HCT116 (cell line): ENCODE measurements at regions not wholly inside any gene's neighbourhood (a gene's known extent, or its start where the extent isn't known, plus 50 kb on each side); places are given as distances from the start of the nearest gene placed in this dataset.
"Not testable (repeated sequence)": the region's sequence is repeated elsewhere in the genome, so short reads cannot be mapped to it uniquely, and the experiment has no call there.

Source experiments
- ATAC-seq: fragments of 200-7000 bp; cut with Tn5 transposase; 2 replicates; pipeline ENCODE4 v1.9.1; 2020; ENCODE audit warnings: mild to moderate bottlenecking, moderate library complexity
- BruUV-seq: library from RNA; stranded (reverse); fragments of 400-500 nt; replicated peaks from 2 replicates; lab custom pipeline; 2021; lab: Mats Ljungman, UMichigan
- CTCF ChIA-PET: fragments of 300-600 bp; sonication (Branson Sonifier 250); formaldehyde crosslinking; loops from one replicate; lab custom pipeline; 2021; ENCODE audit warnings: antibody characterized with exemption; lab: Charles Lee
- POLR2A ChIA-PET: fragments of 300-600, 350-600 bp; sonication (Branson Sonifier 250); formaldehyde crosslinking; loops from one replicate; lab custom pipeline; 2021; ENCODE audit warnings: antibody characterized with exemption; lab: Charles Lee
- RAD21 ChIA-PET, 2 experiments: fragments of 300-600 bp; sonication (Branson Sonifier 250); formaldehyde crosslinking; loops; one replicate each; lab custom pipeline; 2023; ENCODE audit warnings: low total read pairs in 2 of 2; ENCODE audit not compliant: uncharacterized antibody in 2 of 2, unreplicated experiment in 2 of 2, low non-redundant PET in 1 of 2; lab: Charles Lee
- DNase-seq: peaks from one replicate; pipeline ENCODE4 v3.0.0-alpha.2; 2010; ENCODE audit warnings: low read depth, low spot score
- H2AFZ ChIP-seq: fragments of 200-600 bp; shearing (Covaris generic), sonication (generic); 2 replicates; pipeline ENCODE4 v1.6.1; 2017; ENCODE audit warnings: low read depth, mixed run types, mixed read lengths, antibody characterized with exemption, low read length; ENCODE audit not compliant: poor library complexity, severe bottlenecking
- H3K27ac ChIP-seq: 2 replicates; pipeline ENCODE4 v1.5.1; 2012; ENCODE audit warnings: low read depth, low read length
- H3K27me3 ChIP-seq: fragments of 200-600 bp; sonication (generic); 2 replicates; pipeline ENCODE4 v1.6.1; 2016; ENCODE audit warnings: mixed run types, low read length, mixed read lengths; ENCODE audit not compliant: insufficient read depth
- H3K36me3 ChIP-seq, 2 experiments: fragments of 200-500 bp in 1 of 2; fragments of 200-600 bp in 1 of 2; sonication (Bioruptor generic) in 1 of 2; sonication (generic) in 1 of 2; 2 replicates each; pipeline versions ENCODE4 v1.5.1 to v1.6.1; 2014 to 2016; ENCODE audit warnings: low read length in 2 of 2, inconsistent platforms in 1 of 2, mixed read lengths in 1 of 2, mixed run types in 1 of 2; ENCODE audit not compliant: insufficient read depth in 2 of 2, control insufficient read depth in 1 of 2
- H3K4me1 ChIP-seq, 2 experiments: fragments of 200-600 bp in 1 of 2; sonication (generic) in 1 of 2; 2 replicates each; pipeline versions ENCODE4 v1.5.1 to v1.6.1; 2012 to 2017; ENCODE audit warnings: low read length in 2 of 2, inconsistent platforms in 1 of 2, mild to moderate bottlenecking in 1 of 2, mixed read lengths in 1 of 2, mixed run types in 1 of 2, moderate library complexity in 1 of 2; ENCODE audit not compliant: insufficient read depth in 2 of 2, control insufficient read depth in 1 of 2
- H3K4me2 ChIP-seq: fragments of 200-600 bp; sonication (generic); 2 replicates; pipeline ENCODE4 v1.6.1; 2017; ENCODE audit warnings: mixed run types, low read length, mixed read lengths
- H3K4me3 ChIP-seq, 2 experiments: fragments of 200-600 bp in 1 of 2; sonication (generic) in 1 of 2; replicated peaks in 1 of 2; 2 replicates each; pipeline ENCODE4 v1.5.1; 2011 to 2016; ENCODE audit warnings: low read length in 2 of 2, control low read depth in 1 of 2, low read depth in 1 of 2, mild to moderate bottlenecking in 1 of 2, mixed read lengths in 1 of 2, mixed run types in 1 of 2
- H3K79me2 ChIP-seq: fragments of 200-600 bp; sonication (generic); 2 replicates; pipeline ENCODE4 v1.6.1; 2017; ENCODE audit warnings: mild to moderate bottlenecking, mixed run types, low read length, moderate library complexity, mixed read lengths; ENCODE audit not compliant: insufficient read depth
- H3K9ac ChIP-seq: fragments of 200-600 bp; sonication (generic); 2 replicates; pipeline ENCODE4 v1.6.1; 2016; ENCODE audit warnings: low read length, mixed read lengths
- H3K9me2 ChIP-seq: fragments of 200-600 bp; sonication (generic), shearing (Covaris generic); 2 replicates; pipeline ENCODE4 v1.6.1; 2017; ENCODE audit warnings: mixed run types, mild to moderate bottlenecking, moderate library complexity; ENCODE audit not compliant: insufficient read depth
- H3K9me3 ChIP-seq, 2 experiments: fragments of 200-500 bp in 1 of 2; fragments of 200-600 bp in 1 of 2; sonication (Bioruptor generic) in 1 of 2; sonication (generic) in 1 of 2; 2 replicates each; pipeline ENCODE4 v1.6.1; 2014 to 2017; ENCODE audit warnings: low read length in 2 of 2, mixed read lengths in 2 of 2, inconsistent platforms in 1 of 2, low read depth in 1 of 2, mild to moderate bottlenecking in 1 of 2, mixed run types in 1 of 2, moderate library complexity in 1 of 2; ENCODE audit not compliant: control insufficient read depth in 1 of 2, insufficient read depth in 1 of 2
- H4K20me1 ChIP-seq: fragments of 200-600 bp; sonication (generic), shearing (Covaris generic); 2 replicates; pipeline ENCODE4 v1.6.1; 2017; ENCODE audit warnings: mixed run types, mild to moderate bottlenecking, moderate library complexity; ENCODE audit not compliant: insufficient read depth
- CEBPB ChIP-seq: IDR thresholded peaks from 2 replicates; pipeline ENCODE4 v1.6.1; 2012; ENCODE audit warnings: low read depth
- EGR1 ChIP-seq: IDR thresholded peaks from 2 replicates; pipeline ENCODE4 v1.6.1; 2012; ENCODE audit warnings: low read depth
- FOSL1 ChIP-seq: IDR thresholded peaks from 2 replicates; pipeline ENCODE4 v1.6.1; 2012; ENCODE audit warnings: low read depth
- POLR2A ChIP-seq: IDR thresholded peaks from 2 replicates; pipeline ENCODE4 v1.7.0; 2011; ENCODE audit warnings: borderline replicate concordance; ENCODE audit not compliant: insufficient read depth, insufficient read length; ENCODE audit errors: extremely low read depth
- POLR2AphosphoS5 ChIP-seq: IDR thresholded peaks from 2 replicates; pipeline ENCODE4 v1.6.1; 2011; ENCODE audit warnings: mild to moderate bottlenecking, low read depth, low read length, moderate library complexity
- RAD21 ChIP-seq: IDR thresholded peaks from 2 replicates; pipeline ENCODE4 v1.6.1; 2012; ENCODE audit warnings: low read depth, mild to moderate bottlenecking
- SIN3A ChIP-seq: IDR thresholded peaks from 2 replicates; pipeline ENCODE4 v1.6.1; 2012; ENCODE audit warnings: low read depth
- SP1 ChIP-seq: IDR thresholded peaks from 2 replicates; pipeline ENCODE4 v1.6.1; 2012; ENCODE audit warnings: low read depth
- TCF7L2 ChIP-seq: IDR thresholded peaks from 2 replicates; pipeline ENCODE4 v1.7.0; 2011; ENCODE audit warnings: borderline replicate concordance, inconsistent platforms; ENCODE audit not compliant: insufficient read depth, insufficient read length; ENCODE audit errors: extremely low read depth
- YY1 ChIP-seq: IDR thresholded peaks from 2 replicates; pipeline ENCODE4 v1.6.1; 2011; ENCODE audit warnings: low read length, low read depth, moderate library complexity, mild to moderate bottlenecking; ENCODE audit not compliant: insufficient replicate concordance; ENCODE audit errors: extremely low read depth
- ZNF274 ChIP-seq: fragments of 200-500 bp; sonication (Bioruptor generic); IDR thresholded peaks from 2 replicates; pipeline ENCODE4 v1.6.1; 2014; ENCODE audit warnings: mild to moderate bottlenecking, low read depth, low read length, inconsistent platforms
- intact Hi-C: fragments of 100-400 bp; cut with micrococcal nuclease; formaldehyde crosslinking; loops from 2 replicates; pipeline ENCODE4 v1.10.0; 2022
- TF ChIP-seq, protein P1 (sequence below), 3 experiments: fragments of 200-600 bp in 1 of 3; sonication (generic) in 1 of 3; IDR thresholded peaks in 2 of 3; conservative IDR thresholded peaks in 1 of 3; 2 replicates each; pipeline ENCODE4 v1.5.1; 2012 to 2017; ENCODE audit warnings: low read depth in 2 of 3, low read length in 2 of 3, antibody characterized with exemption in 1 of 3, borderline replicate concordance in 1 of 3, control low read depth in 1 of 3, mild to moderate bottlenecking in 1 of 3, mixed read lengths in 1 of 3, mixed run types in 1 of 3, moderate library complexity in 1 of 3; ENCODE audit not compliant: insufficient read depth in 1 of 3
- TF ChIP-seq, protein P2 (sequence below): IDR thresholded peaks from 2 replicates; pipeline ENCODE4 v1.6.1; 2012

DNA sequence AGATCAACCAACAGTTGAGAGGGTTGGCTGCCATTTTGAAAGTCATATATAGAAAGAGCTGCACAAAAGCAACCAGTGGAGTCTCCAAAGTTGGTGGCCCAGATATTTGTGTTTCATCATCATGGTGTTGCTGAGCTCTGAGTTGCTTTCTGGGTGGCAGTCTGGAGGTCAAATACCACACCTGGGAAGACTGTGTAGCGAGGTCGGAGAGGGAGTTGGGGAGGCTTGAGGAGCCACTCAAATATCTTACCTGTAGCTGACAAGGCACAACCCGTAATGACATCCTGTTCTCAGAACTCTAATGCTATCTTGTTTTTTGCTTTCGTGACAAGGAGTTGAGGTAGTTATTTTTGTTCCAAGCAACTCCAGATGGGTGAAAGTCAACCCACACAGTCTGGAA, 100.4 kb downstream of the NPIPB5 start:
- intact Hi-C loops: not testable (repeated sequence)

DNA sequence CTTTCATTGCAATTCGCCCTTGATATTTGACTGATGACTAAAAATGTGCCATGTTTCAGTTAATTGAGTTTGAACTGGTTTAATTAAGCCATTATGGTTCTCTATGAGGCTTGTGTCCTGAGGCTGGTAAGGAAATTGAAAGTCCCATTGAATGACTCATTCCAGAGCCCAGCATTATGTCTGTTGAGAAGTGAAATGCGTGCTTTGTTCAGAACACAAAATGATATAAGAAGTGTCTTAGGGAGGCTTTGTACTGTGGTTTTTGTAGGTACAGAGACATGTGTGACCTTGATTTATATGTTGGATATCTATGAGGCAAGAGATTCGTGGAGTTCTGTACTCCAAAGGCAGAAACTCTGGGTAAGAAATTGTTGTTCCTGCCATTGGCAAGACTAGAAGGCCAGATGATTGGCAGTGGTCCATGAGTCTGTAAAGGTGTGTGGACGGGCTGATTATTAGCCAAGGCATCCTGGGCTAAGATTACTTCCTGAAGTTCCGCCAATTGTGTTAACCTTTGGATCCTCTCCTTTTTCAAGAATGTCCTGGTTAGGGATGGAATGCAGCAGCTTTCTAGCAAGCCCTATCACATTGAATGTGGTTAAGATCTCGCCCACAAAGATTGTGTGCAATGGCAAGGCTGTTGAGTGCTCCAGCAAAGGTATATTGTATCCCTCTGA, 103.7 kb downstream of the NPIPB5 start:
- Histone ChIP-seq H3K4me2 (no peak overlapping the region), H3K27ac (no peak overlapping the region), H4K20me1 (no peaks in the 10 kb centered on the region), H3K9ac (no peak overlapping the region), H3K36me3 (no peaks in the 10 kb centered on the region), H3K9me3 (no peaks in the 10 kb centered on the region), H2AFZ (no peak overlapping the region), H3K4me3 (no peak overlapping the region), H3K79me2 (no peaks in the 10 kb centered on the region), H3K9me2 (no peaks in the 10 kb centered on the region), H3K27me3 (no peaks in the 10 kb centered on the region; the same call in 1 of the 2 replicates), H3K4me1 (no peaks in the 10 kb centered on the region)
- ChIA-PET CTCF (no interaction called here), POLR2A (no interaction called here), RAD21 (no interaction called here)
- intact Hi-C loops: no loop called here
- BruUV-seq: no TSS peak
- ATAC-seq (no peak), DNase-seq (no peak)
- TF ChIP-seq SP1 (no peak), YY1 (no peak), POLR2A (no peak), CEBPB (no peak), POLR2AphosphoS5 (no peak), RAD21 (no peak), ZNF274 (no peak), EGR1 (no peak), SIN3A (no peak), FOSL1 (no peak), TCF7L2 (no peak)
- TF ChIP-seq, protein P1, sequence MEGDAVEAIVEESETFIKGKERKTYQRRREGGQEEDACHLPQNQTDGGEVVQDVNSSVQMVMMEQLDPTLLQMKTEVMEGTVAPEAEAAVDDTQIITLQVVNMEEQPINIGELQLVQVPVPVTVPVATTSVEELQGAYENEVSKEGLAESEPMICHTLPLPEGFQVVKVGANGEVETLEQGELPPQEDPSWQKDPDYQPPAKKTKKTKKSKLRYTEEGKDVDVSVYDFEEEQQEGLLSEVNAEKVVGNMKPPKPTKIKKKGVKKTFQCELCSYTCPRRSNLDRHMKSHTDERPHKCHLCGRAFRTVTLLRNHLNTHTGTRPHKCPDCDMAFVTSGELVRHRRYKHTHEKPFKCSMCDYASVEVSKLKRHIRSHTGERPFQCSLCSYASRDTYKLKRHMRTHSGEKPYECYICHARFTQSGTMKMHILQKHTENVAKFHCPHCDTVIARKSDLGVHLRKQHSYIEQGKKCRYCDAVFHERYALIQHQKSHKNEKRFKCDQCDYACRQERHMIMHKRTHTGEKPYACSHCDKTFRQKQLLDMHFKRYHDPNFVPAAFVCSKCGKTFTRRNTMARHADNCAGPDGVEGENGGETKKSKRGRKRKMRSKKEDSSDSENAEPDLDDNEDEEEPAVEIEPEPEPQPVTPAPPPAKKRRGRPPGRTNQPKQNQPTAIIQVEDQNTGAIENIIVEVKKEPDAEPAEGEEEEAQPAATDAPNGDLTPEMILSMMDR (IDR thresholded peaks at IDR 0.05 in 2 of 3, conservative IDR thresholded peaks at IDR 0.05 in 1 of 3; ENCODE audit: borderline replicate concordance in 1 of 3, insufficient read depth in 1 of 3, low read depth in 2 of 3, low read length in 2 of 3): no peak
- TF ChIP-seq, protein P2, sequence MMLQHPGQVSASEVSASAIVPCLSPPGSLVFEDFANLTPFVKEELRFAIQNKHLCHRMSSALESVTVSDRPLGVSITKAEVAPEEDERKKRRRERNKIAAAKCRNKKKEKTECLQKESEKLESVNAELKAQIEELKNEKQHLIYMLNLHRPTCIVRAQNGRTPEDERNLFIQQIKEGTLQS: no peak

More for the DNA sequence above, 100.4 kb downstream of the NPIPB5 start:
- H3K27ac ChIP-seq, H3K4me2 ChIP-seq, BruUV-seq, H3K79me2 ChIP-seq, H3K9me2 ChIP-seq, H3K27me3 ChIP-seq, H3K9me3 ChIP-seq, POLR2A ChIA-PET, H3K4me3 ChIP-seq, CTCF ChIA-PET, H3K9ac ChIP-seq, H2AFZ ChIP-seq, H4K20me1 ChIP-seq, ATAC-seq, H3K4me1 ChIP-seq, RAD21 ChIA-PET, H3K36me3 ChIP-seq, DNase-seq: not testable (repeated sequence)
